Right kidney (tissue), 1 donor: ENCODE measurements at regions not wholly inside any gene's neighbourhood (a gene's known extent, or its start where the extent isn't known, plus 50 kb on each side); places are given as distances from the start of the nearest gene placed in this dataset.

Experiments used
- DNase-seq: peaks from one replicate; pipeline ENCODE4 v3.0.0-alpha.2; 2016

- no peak for DNase-seq
Observed at GRCh38 chr2:71862921-71863320, 284.7 kb downstream of the CYP26B1 start.

GRCh38 chr2:71861186-71862160 lies 286.2 kb downstream of the CYP26B1 start:
- no peak for DNase-seq

GRCh38 chr2:71860381-71860926 lies 287.2 kb downstream of the CYP26B1 start:
- DNase-seq, result no peak

- no peak for DNase-seq
Observed at GRCh38 chr2:71859211-71859847, 288.3 kb downstream of the CYP26B1 start.

- DNase-seq, result no peak
Observed at GRCh38 chr2:71858071-71858470, 289.6 kb downstream of the CYP26B1 start.

GRCh38 chr2:71857636-71858035 lies 290.0 kb downstream of the CYP26B1 start:
- DNase-seq, result no peak

GRCh38 chr2:71856773-71857525 lies 290.7 kb downstream of the CYP26B1 start:
- DNase-seq, result no peak

GRCh38 chr2:71853858-71854257 lies 293.8 kb downstream of the CYP26B1 start:
- no peak for DNase-seq

- peak; percentile 60 for DNase-seq
Observed at GRCh38 chr2:71852141-71852711, 295.4 kb downstream of the CYP26B1 start.

GRCh38 chr2:71851094-71851750 lies 296.4 kb downstream of the CYP26B1 start:
- no peak for DNase-seq

- DNase-seq, result no peak
Observed at GRCh38 chr2:71850306-71850801, 297.3 kb downstream of the CYP26B1 start.

GRCh38 chr2:71849607-71850305 lies 297.9 kb downstream of the CYP26B1 start:
- no peak for DNase-seq

- DNase-seq, result no peak
Observed at GRCh38 chr2:71849111-71849510, 298.6 kb downstream of the CYP26B1 start.

GRCh38 chr2:71846669-71847291 lies 300.9 kb downstream of the CYP26B1 start:
- DNase-seq, result no peak

- no peak for DNase-seq
Observed at GRCh38 chr2:71846072-71846471, 301.6 kb downstream of the CYP26B1 start.

GRCh38 chr2:71844967-71845366 lies 302.7 kb downstream of the CYP26B1 start:
- DNase-seq, result no peak

GRCh38 chr2:71843391-71843850 lies 304.2 kb downstream of the CYP26B1 start:
- DNase-seq, result no peak

GRCh38 chr2:71842744-71843143 lies 304.9 kb downstream of the CYP26B1 start:
- no peak for DNase-seq

GRCh38 chr2:71839826-71840225 lies 307.8 kb downstream of the CYP26B1 start:
- DNase-seq, result no peak

GRCh38 chr2:71834796-71835195 lies 312.9 kb downstream of the CYP26B1 start:
- DNase-seq, result no peak
